ENCODE measurements at regions not wholly inside any gene's neighbourhood (a gene's known extent, or its start where the extent isn't known, plus 50 kb on each side); places are given as distances from the start of the nearest gene placed in this dataset.

DNA sequence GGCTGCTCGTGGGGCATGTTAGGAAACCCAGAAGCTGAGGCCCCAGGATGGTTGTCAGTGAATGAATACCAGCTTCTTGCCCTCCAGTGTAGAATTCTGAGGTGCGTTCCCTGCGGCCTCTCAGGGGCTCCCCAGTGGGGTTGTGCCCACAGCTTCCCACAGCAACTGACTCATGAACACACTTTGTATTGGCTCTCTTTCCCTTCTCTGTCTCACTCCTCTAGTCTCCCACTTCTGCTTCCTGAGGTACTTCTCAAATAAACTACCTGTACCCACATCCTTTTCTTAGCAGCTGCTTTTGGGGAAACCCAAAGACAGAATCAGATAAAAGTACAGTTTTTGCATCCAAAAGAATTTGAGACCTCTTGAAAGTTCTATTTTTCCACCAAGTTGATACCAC is 107.7 kb upstream of the JAG1 start:
- Mint-ChIP-seq H3K36me3 (ENCODE audit: low read depth) (no peaks in the 10 kb centered on the region), H3K4me1 (peaks cover 40% of the 10 kb centered on the region), H3K27ac (no peak overlapping the region), H3K27me3 (ENCODE audit: insufficient read depth, low read depth, poor library complexity) (peaks cover 4% of the 10 kb centered on the region), H3K9me3 (no peaks in the 10 kb centered on the region), H3K4me3 (no peak overlapping the region)
- H3K4me2 ChIP-seq, result no peak overlapping the region
- peaks cover 35% of the 10 kb centered on the region for H3K4me1 ChIP-seq (ENCODE audit: insufficient read depth)
- H3K79me2 ChIP-seq (replicated peaks; ENCODE audit: insufficient read depth), result no peaks in the 10 kb centered on the region
- DNase-seq (ENCODE audit: low spot score) (no peak), ATAC-seq (no peak)
- H3F3A ChIP-seq (replicated peaks; ENCODE audit: low read depth), result no peaks in the 10 kb centered on the region
- no peak overlapping the region for H3K4me3 ChIP-seq
- H4K20me1 ChIP-seq (replicated peaks; ENCODE audit: insufficient read depth), result no peaks in the 10 kb centered on the region
- H3K27ac ChIP-seq (ENCODE audit: low read depth), result no peak overlapping the region
- no peaks in the 10 kb centered on the region for H3K27me3 ChIP-seq (ENCODE audit: insufficient read depth)
- no peaks in the 10 kb centered on the region for H3K36me3 ChIP-seq (ENCODE audit: insufficient read depth)
- peaks cover 4% of the 10 kb centered on the region for H3K9me2 ChIP-seq (ENCODE audit: insufficient read depth)
- H2AFZ ChIP-seq, result no peak overlapping the region
- TF ChIP-seq JUNB (IDR thresholded peaks at IDR 0.05; ENCODE audit: unreplicated experiment) (no peak), NANOG (IDR thresholded peaks at IDR 0.05; ENCODE audit: borderline replicate concordance) (no peak), ZNF331 (CRISPR knock-in tag; IDR thresholded peaks at IDR 0.05; ENCODE audit: low read depth) (no peak), POLR2AphosphoS5 (IDR thresholded peaks at IDR 0.05; ENCODE audit: low read depth) (no peak), CREB1 (CRISPR knock-in tag; IDR thresholded peaks at IDR 0.05; ENCODE audit: low read depth) (no peak)
- TF ChIP-seq, protein P1, sequence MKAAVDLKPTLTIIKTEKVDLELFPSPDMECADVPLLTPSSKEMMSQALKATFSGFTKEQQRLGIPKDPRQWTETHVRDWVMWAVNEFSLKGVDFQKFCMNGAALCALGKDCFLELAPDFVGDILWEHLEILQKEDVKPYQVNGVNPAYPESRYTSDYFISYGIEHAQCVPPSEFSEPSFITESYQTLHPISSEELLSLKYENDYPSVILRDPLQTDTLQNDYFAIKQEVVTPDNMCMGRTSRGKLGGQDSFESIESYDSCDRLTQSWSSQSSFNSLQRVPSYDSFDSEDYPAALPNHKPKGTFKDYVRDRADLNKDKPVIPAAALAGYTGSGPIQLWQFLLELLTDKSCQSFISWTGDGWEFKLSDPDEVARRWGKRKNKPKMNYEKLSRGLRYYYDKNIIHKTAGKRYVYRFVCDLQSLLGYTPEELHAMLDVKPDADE (IDR thresholded peaks at IDR 0.05), result no peak
- TF ChIP-seq, protein P2, sequence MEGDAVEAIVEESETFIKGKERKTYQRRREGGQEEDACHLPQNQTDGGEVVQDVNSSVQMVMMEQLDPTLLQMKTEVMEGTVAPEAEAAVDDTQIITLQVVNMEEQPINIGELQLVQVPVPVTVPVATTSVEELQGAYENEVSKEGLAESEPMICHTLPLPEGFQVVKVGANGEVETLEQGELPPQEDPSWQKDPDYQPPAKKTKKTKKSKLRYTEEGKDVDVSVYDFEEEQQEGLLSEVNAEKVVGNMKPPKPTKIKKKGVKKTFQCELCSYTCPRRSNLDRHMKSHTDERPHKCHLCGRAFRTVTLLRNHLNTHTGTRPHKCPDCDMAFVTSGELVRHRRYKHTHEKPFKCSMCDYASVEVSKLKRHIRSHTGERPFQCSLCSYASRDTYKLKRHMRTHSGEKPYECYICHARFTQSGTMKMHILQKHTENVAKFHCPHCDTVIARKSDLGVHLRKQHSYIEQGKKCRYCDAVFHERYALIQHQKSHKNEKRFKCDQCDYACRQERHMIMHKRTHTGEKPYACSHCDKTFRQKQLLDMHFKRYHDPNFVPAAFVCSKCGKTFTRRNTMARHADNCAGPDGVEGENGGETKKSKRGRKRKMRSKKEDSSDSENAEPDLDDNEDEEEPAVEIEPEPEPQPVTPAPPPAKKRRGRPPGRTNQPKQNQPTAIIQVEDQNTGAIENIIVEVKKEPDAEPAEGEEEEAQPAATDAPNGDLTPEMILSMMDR (conservative IDR thresholded peaks at IDR 0.05; ENCODE audit: low read depth in 2 of 2), result no peak

DNA sequence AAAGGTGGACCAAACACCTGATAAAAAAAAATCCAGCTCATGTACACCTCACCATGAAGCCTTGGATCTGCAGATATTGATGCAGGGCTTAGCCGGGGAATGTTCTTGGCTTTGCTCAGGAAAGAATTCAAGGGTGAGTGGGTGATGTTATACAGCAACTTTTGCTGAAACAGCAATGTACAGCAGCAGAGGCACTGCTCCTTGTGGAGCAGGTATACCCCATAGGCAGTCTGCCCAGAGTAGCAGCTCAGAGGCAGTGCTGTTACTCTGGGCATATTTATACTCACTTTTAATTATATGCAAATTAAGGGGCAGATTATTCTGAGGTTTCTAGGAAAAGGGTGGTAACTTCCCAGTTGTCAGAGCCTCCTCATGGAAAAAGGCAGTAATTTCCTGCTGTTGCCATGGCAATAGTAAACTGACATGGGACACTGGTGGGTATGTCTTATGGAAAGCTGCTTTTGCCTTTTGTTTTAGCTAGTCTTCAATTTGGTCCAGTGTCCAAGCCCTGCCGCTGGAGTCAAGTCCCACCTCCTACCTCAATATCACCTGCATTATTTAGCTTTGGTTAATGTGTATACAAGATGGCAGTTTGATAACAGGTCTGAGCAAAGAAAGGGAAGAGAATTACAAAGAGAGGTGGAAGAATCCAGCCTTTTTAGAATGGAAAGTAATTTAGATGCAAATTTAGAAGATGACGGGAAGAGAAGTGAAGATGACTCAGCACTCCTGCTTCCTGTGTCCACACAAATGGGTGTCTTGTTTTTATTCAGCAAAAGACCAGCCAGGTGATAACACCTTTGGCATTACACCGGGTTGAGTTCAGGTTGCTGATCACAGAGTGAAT is 110.1 kb upstream of the JAG1 start:
- H3K4me2 ChIP-seq, result peak overlapping the region; percentile 8; the same call in 1 of the 2 replicates
- no peaks in the 10 kb centered on the region for H4K20me1 ChIP-seq (replicated peaks; ENCODE audit: insufficient read depth)
- Mint-ChIP-seq H3K4me3 (no peak overlapping the region), H3K27me3 (ENCODE audit: insufficient read depth, low read depth, poor library complexity) (peaks cover 4% of the 10 kb centered on the region), H3K36me3 (ENCODE audit: low read depth) (no peaks in the 10 kb centered on the region), H3K27ac (peak overlapping the region; percentile 89), H3K9me3 (no peaks in the 10 kb centered on the region; the same call in 2 of the 3 replicates), H3K4me1 (peaks cover 34% of the 10 kb centered on the region)
- H3K36me3 ChIP-seq (ENCODE audit: insufficient read depth), result no peaks in the 10 kb centered on the region
- peaks cover 31% of the 10 kb centered on the region for H3K4me1 ChIP-seq (ENCODE audit: insufficient read depth)
- TF ChIP-seq STAT1 (IDR thresholded peaks at IDR 0.05; ENCODE audit: unreplicated experiment) (no peak), NANOG (IDR thresholded peaks at IDR 0.05; ENCODE audit: borderline replicate concordance) (0 out of 2 replicates have a peak, but pooled peaks have one; percentile 32)
- no peaks in the 10 kb centered on the region for H3F3A ChIP-seq (replicated peaks; ENCODE audit: low read depth)
- H3K79me2 ChIP-seq (replicated peaks; ENCODE audit: insufficient read depth), result no peaks in the 10 kb centered on the region
- ATAC-seq (peak; percentile 48), DNase-seq (ENCODE audit: low spot score) (peak; percentile 74)
- H3K9me2 ChIP-seq (ENCODE audit: insufficient read depth), result peaks cover 15% of the 10 kb centered on the region
- H3K27me3 ChIP-seq (ENCODE audit: insufficient read depth), result no peaks in the 10 kb centered on the region
- no peak overlapping the region for H3K4me3 ChIP-seq
- peak overlapping the region; percentile 48 for H3K27ac ChIP-seq (ENCODE audit: low read depth)
- peak overlapping the region; percentile 40; the same call in 1 of the 2 replicates for H2AFZ ChIP-seq

Measured in GM23338 (cell line).